ENCODE measurements at regions not wholly inside any gene's neighbourhood (a gene's known extent, or its start where the extent isn't known, plus 50 kb on each side); places are given as distances from the start of the nearest gene placed in this dataset.

DNA sequence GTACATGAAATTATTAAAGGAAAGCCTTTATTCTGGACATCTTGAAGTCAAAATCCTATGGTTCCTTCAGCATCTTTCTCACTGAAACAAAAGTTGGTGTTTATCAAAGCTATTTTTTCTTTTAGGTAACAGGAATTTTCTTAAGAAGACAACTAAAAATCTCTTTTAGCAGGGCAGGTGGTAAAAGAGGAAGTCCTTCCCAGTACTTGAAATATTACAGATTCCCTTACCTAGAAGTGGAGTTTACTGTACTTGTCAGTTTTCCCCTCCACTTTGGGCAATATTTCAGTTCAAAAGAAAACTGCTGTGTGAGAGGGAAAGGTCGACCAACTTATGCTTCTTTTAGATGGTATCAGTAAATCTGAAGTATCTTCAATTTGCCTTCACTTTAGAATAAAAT lies 64.3 kb upstream of the TDRD3 start:
- DNase-seq (no peak), ATAC-seq (ENCODE audit: low read depth) (no peak)
- no peak for TF ChIP-seq EZH2 (IDR thresholded peaks at IDR 0.05; ENCODE audit: borderline replicate concordance, insufficient read depth, low read depth, low read length, poor library complexity, severe bottlenecking)
- TF ChIP-seq, protein P1, sequence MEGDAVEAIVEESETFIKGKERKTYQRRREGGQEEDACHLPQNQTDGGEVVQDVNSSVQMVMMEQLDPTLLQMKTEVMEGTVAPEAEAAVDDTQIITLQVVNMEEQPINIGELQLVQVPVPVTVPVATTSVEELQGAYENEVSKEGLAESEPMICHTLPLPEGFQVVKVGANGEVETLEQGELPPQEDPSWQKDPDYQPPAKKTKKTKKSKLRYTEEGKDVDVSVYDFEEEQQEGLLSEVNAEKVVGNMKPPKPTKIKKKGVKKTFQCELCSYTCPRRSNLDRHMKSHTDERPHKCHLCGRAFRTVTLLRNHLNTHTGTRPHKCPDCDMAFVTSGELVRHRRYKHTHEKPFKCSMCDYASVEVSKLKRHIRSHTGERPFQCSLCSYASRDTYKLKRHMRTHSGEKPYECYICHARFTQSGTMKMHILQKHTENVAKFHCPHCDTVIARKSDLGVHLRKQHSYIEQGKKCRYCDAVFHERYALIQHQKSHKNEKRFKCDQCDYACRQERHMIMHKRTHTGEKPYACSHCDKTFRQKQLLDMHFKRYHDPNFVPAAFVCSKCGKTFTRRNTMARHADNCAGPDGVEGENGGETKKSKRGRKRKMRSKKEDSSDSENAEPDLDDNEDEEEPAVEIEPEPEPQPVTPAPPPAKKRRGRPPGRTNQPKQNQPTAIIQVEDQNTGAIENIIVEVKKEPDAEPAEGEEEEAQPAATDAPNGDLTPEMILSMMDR (IDR thresholded peaks at IDR 0.05): no peak
- no CpG with 5 or more reads among the region's 1 CpG for WGBS (ENCODE audit: insufficient coverage)
- intact Hi-C loops (cut with micrococcal nuclease): loop anchor here (10.0 kb wide), 1 partner anchor 938 kb away; no protein-coding TSS in a partner anchor
- ChIA-PET CTCF (no interaction called here), POLR2A (no interaction called here)
- Histone ChIP-seq H3K79me2 (ENCODE audit: control insufficient read depth, insufficient read depth, low read length) (no peaks in the 10 kb centered on the region), H2AFZ (ENCODE audit: insufficient read depth, low read depth, low read length, poor library complexity, severe bottlenecking) (no peak overlapping the region), H3K27ac (ENCODE audit: low read length in 2 of 2) (no peak overlapping the region), H3K27me3 (replicated peaks in 1 of 4; ENCODE audit: control extremely low read depth in 1 of 4, control insufficient read depth in 3 of 4, insufficient read depth in 4 of 4, low read length in 3 of 4) (peaks cover 0 to 3% (median 1%) of the 10 kb centered on the region in 4 experiments), H4K20me1 (ENCODE audit: control insufficient read depth, insufficient read depth, low read length, poor library complexity, severe bottlenecking) (no peaks in the 10 kb centered on the region), H3K9ac (ENCODE audit: low read length) (no peak overlapping the region), H3K4me2 (replicated peaks; ENCODE audit: low read depth, low read length, poor library complexity, severe bottlenecking) (no peak overlapping the region), H3K9me3 (ENCODE audit: control extremely low read depth in 1 of 3, control insufficient read depth in 2 of 3, insufficient read depth in 1 of 3, low read length in 2 of 3) (peaks cover 0 to 2% (median 0%) of the 10 kb centered on the region in 3 donors), H3K4me3 (ENCODE audit: control extremely low read depth in 1 of 5, extremely low read depth in 1 of 5, insufficient read depth in 1 of 5, low read depth in 2 of 5, low read length in 4 of 5) (no peak overlapping the region), H3K4me1 (ENCODE audit: control insufficient read depth in 2 of 2, insufficient read depth in 2 of 2, low read length in 2 of 2) (no peaks in the 10 kb centered on the region), H3K36me3 (replicated peaks in 1 of 2; ENCODE audit: control extremely low read depth in 1 of 2, control insufficient read depth in 1 of 2, extremely low read depth in 1 of 2, insufficient read depth in 2 of 2, low read length in 1 of 2) (no peaks in the 10 kb centered on the region)
- Mint-ChIP-seq H3K4me3 (no peak overlapping the region), H3K27ac (no peak overlapping the region), H3K9me3 (ENCODE audit: insufficient read depth) (no peaks in the 10 kb centered on the region), H3K27me3 (peaks cover 15% of the 10 kb centered on the region), H3K4me1 (no peaks in the 10 kb centered on the region)

DNA sequence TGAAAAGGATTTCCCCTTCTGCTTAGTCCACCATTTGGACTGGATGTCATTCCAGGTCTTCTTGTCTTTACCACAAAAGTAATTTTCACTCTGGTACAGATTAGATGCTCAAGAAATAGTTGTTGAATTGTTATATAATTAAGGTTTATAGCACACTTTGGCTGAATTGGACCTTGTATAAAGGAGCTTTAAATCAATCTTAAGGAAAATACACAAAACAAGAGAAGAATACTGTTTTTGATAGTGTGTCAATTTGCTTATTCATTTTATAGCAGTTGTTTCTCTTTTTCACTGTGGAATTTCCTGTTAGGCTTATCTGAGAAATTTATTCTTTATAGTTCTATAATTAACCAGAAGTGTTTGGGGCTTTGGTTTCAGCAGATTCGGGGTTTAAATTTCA lies 62.7 kb upstream of the TDRD3 start:
- intact Hi-C loops (cut with micrococcal nuclease): loop anchor here (10.0 kb wide), 1 partner anchor 940 kb away; no protein-coding TSS in a partner anchor
- H3K4me2 ChIP-seq (replicated peaks; ENCODE audit: low read depth, low read length, poor library complexity, severe bottlenecking): no peak overlapping the region
- no peak overlapping the region for H3K9ac ChIP-seq (ENCODE audit: low read length)
- TF ChIP-seq EZH2 (IDR thresholded peaks at IDR 0.05; ENCODE audit: borderline replicate concordance, insufficient read depth, low read depth, low read length, poor library complexity, severe bottlenecking): no peak
- TF ChIP-seq, protein P1 (IDR thresholded peaks at IDR 0.05): no peak
- DNase-seq (no peak), ATAC-seq (ENCODE audit: low read depth) (no peak)
- no peaks in the 10 kb centered on the region for H4K20me1 ChIP-seq (ENCODE audit: control insufficient read depth, insufficient read depth, low read length, poor library complexity, severe bottlenecking)
- H3K27me3 ChIP-seq (replicated peaks in 1 of 4; ENCODE audit: control extremely low read depth in 1 of 4, control insufficient read depth in 3 of 4, insufficient read depth in 4 of 4, low read length in 3 of 4): peaks cover 0 to 7% (median 1%) of the 10 kb centered on the region in 4 experiments
- H3K9me3 ChIP-seq (ENCODE audit: control extremely low read depth in 1 of 3, control insufficient read depth in 2 of 3, insufficient read depth in 1 of 3, low read length in 2 of 3): peaks cover 0 to 2% (median 0%) of the 10 kb centered on the region in 3 donors
- H2AFZ ChIP-seq (ENCODE audit: insufficient read depth, low read depth, low read length, poor library complexity, severe bottlenecking): no peak overlapping the region
- H3K36me3 ChIP-seq (replicated peaks in 1 of 2; ENCODE audit: control extremely low read depth in 1 of 2, control insufficient read depth in 1 of 2, extremely low read depth in 1 of 2, insufficient read depth in 2 of 2, low read length in 1 of 2): no peaks in the 10 kb centered on the region
- Mint-ChIP-seq H3K9me3 (ENCODE audit: insufficient read depth) (no peaks in the 10 kb centered on the region), H3K27ac (no peak overlapping the region), H3K27me3 (peaks cover 22% of the 10 kb centered on the region), H3K4me1 (no peaks in the 10 kb centered on the region), H3K4me3 (no peak overlapping the region)
- H3K4me3 ChIP-seq (ENCODE audit: control extremely low read depth in 1 of 5, extremely low read depth in 1 of 5, insufficient read depth in 1 of 5, low read depth in 2 of 5, low read length in 4 of 5): no peak overlapping the region
- POLR2A ChIA-PET: no interaction called here
- no peaks in the 10 kb centered on the region for H3K4me1 ChIP-seq (ENCODE audit: control insufficient read depth in 2 of 2, insufficient read depth in 2 of 2, low read length in 2 of 2)
- CTCF ChIA-PET: interaction anchor here (0.7 to 1.1 kb wide), 3 partner anchors 8 to 241 kb away, joined by 3 read pairs; no protein-coding TSS in a partner anchor
- H3K27ac ChIP-seq (ENCODE audit: low read length in 2 of 2): no peak overlapping the region
- WGBS (ENCODE audit: insufficient coverage): no CpG with 5 or more reads among the region's 1 CpG
- H3K79me2 ChIP-seq (ENCODE audit: control insufficient read depth, insufficient read depth, low read length): no peaks in the 10 kb centered on the region

Measured in B cell (primary cell).